Endothelial cell of umbilical vein (primary cell): ENCODE measurements at regions not wholly inside any gene's neighbourhood (a gene's known extent, or its start where the extent isn't known, plus 50 kb on each side); places are given as distances from the start of the nearest gene placed in this dataset.

Source experiments
- TF ChIP-seq, protein P1 (sequence below), 2 donors: IDR thresholded peaks; 1 replicate in 1 of 2; 2 replicates in 1 of 2; pipeline ENCODE4 v1.5.1; 2011; ENCODE audit warnings: low read length in 2 of 2, mild to moderate bottlenecking in 2 of 2, moderate library complexity in 2 of 2, control low read depth in 1 of 2, inconsistent platforms in 1 of 2, low read depth in 1 of 2; ENCODE audit not compliant: insufficient read depth in 1 of 2; ENCODE audit errors: extremely low read depth in 1 of 2
- TF ChIP-seq, protein P2 (sequence below): IDR thresholded peaks from 2 replicates; pipeline ENCODE4 v1.6.1; 2011; ENCODE audit not compliant: insufficient read depth, insufficient read length

DNA sequence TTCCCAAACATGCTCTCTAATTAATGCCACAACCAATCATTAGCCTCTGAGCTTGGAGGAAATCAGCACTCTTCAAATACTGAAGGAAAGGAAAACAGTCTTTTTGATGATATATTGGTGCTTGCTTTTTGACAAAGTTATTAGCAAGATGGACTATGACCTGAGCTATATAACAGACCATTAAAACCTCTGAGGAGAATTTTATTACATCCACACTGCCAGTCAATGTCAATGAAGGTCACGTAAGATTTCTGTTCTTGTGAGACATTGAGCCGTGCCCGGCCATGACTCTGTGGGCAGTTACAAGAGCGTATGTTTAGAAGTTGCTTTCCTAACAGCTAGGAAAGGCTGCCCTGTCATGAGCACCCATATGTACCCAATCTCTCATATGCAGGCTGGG lies 659.0 kb downstream of the UTRN start:
- TF ChIP-seq, protein P1, sequence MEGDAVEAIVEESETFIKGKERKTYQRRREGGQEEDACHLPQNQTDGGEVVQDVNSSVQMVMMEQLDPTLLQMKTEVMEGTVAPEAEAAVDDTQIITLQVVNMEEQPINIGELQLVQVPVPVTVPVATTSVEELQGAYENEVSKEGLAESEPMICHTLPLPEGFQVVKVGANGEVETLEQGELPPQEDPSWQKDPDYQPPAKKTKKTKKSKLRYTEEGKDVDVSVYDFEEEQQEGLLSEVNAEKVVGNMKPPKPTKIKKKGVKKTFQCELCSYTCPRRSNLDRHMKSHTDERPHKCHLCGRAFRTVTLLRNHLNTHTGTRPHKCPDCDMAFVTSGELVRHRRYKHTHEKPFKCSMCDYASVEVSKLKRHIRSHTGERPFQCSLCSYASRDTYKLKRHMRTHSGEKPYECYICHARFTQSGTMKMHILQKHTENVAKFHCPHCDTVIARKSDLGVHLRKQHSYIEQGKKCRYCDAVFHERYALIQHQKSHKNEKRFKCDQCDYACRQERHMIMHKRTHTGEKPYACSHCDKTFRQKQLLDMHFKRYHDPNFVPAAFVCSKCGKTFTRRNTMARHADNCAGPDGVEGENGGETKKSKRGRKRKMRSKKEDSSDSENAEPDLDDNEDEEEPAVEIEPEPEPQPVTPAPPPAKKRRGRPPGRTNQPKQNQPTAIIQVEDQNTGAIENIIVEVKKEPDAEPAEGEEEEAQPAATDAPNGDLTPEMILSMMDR (IDR thresholded peaks at IDR 0.05; ENCODE audit: extremely low read depth in 1 of 2, insufficient read depth in 1 of 2, low read depth in 1 of 2, low read length in 2 of 2) = no peak
- TF ChIP-seq, protein P2, sequence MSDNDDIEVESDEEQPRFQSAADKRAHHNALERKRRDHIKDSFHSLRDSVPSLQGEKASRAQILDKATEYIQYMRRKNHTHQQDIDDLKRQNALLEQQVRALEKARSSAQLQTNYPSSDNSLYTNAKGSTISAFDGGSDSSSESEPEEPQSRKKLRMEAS = no peak
